ENCODE measurements at regions not wholly inside any gene's neighbourhood (a gene's known extent, or its start where the extent isn't known, plus 50 kb on each side); places are given as distances from the start of the nearest gene placed in this dataset.

DNA sequence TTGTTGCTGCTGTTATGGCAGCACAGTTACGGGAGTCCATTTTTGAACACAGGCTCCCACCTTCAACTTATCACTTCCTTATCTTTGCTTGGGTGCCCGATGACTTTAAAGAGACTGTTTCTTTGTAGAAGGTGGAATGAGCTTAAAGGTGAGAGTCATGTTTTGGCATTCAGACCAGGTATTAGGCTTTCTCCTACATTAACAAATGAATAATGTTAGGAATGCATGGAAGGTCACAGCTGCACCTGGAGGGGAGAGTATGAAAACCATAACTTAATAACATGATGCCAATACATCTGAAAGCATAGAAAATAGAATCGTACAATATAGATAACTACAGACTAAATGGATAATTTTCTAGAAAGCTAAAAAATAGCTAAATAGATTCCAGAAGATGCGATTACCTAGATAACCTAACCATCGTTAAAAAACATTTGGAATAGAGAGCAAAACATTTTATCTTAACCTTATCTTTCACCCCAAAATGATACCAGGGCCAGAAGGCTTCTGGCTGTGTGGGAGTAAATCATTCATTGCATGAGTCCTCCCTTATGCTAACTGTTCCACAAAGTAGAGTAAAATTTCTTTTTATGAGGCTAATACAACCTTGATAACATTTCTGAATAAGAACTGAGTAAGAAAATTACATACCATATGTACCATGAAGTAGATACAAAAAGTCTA lies 126.2 kb upstream of the ADCY2 start:
- H2BK120ac ChIP-seq (replicated peaks; ENCODE audit: low read depth, low read length): no peak overlapping the region
- CTCF ChIA-PET (ENCODE audit: partially characterized antibody): interaction anchor here (0.7 to 0.8 kb wide), 2 partner anchors 9 to 182 kb away, joined by 3 read pairs; no protein-coding TSS in a partner anchor
- H3K36me3 ChIP-seq (ENCODE audit: control insufficient read depth in 2 of 4, insufficient read depth in 4 of 4, low read length in 3 of 4): peaks cover 0 to 20% (median 4%) of the 10 kb centered on the region in 4 experiments; a peak in 4 of 8 replicates
- peak overlapping the region in 1 of 2 experiments; percentile 24; a peak in 1 of 4 replicates for H3K4me2 ChIP-seq (ENCODE audit: insufficient read depth in 1 of 2, low read depth in 2 of 2, low read length in 2 of 2)
- no peak overlapping the region for H2BK20ac ChIP-seq (ENCODE audit: low read length)
- DNase-seq (ENCODE audit: low read depth in 1 of 2, low spot score in 2 of 2): no peak
- H2BK5ac ChIP-seq (ENCODE audit: low read depth, low read length): peak overlapping the region; percentile 76; the same call in 1 of the 2 replicates
- peak overlapping the region in 1 of 4 experiments; percentile 2; a peak in 1 of 8 replicates for H3K4me3 ChIP-seq (ENCODE audit: extremely low read depth in 1 of 4, insufficient read depth in 2 of 4, low read depth in 3 of 4, low read length in 4 of 4)
- POLR2A ChIA-PET (ENCODE audit: partially characterized antibody): interaction anchor here (1.0 to 1.9 kb wide), 7 partner anchors 9 to 128 kb away, joined by 3 to 8 read pairs (median 4); no protein-coding TSS in a partner anchor
- H3K27ac ChIP-seq (ENCODE audit: low read depth, low read length): peak overlapping the region; percentile 35; the same call in 1 of the 2 replicates
- H3K4me1 ChIP-seq (replicated peaks in 1 of 4; ENCODE audit: control insufficient read depth in 3 of 4, insufficient read depth in 4 of 4, low read length in 3 of 4): peaks cover 0 to 4% (median 0%) of the 10 kb centered on the region in 4 experiments; a peak in 1 of 7 replicates
- H3K9ac ChIP-seq (replicated peaks in 1 of 4; ENCODE audit: extremely low read depth in 1 of 4, low read depth in 3 of 4, low read length in 3 of 4): no peak overlapping the region; a peak in 1 of 7 replicates
- H3K79me1 ChIP-seq (ENCODE audit: low read depth, low read length): no peaks in the 10 kb centered on the region
- H3K27me3 ChIP-seq (replicated peaks in 1 of 4; ENCODE audit: control insufficient read depth in 3 of 4, extremely low read depth in 1 of 4, insufficient read depth in 3 of 4, low read length in 3 of 4): no peaks in the 10 kb centered on the region; a peak in 1 of 7 replicates
- no peak overlapping the region for H4K8ac ChIP-seq (ENCODE audit: extremely low read depth, insufficient read depth, low read length)
- no peak overlapping the region for H3K23ac ChIP-seq (ENCODE audit: insufficient read length)
- WGBS, 2 experiments (ENCODE audit: extremely low coverage in 1 of 2, insufficient coverage in 1 of 2, insufficient read length in 1 of 2, insufficient replicate concordance in 2 of 2, low coverage in 1 of 2, low lambda C conversion rate in 2 of 2, missing lambda C conversion rate in 1 of 2): 62% methylated on average over 5 of the region's 5 CpGs; no CpG with 5 or more reads in 1 of the 2 experiments
- H3K14ac ChIP-seq (ENCODE audit: insufficient read length): no peak overlapping the region
- no peak overlapping the region for H3K18ac ChIP-seq (ENCODE audit: extremely low read depth, low read length)
- no peak overlapping the region for H3K4ac ChIP-seq (replicated peaks; ENCODE audit: insufficient read length, low read depth, low read length)
- H4K5ac ChIP-seq (ENCODE audit: insufficient read length, low read depth, low read length): peak overlapping the region; percentile 46
- no peaks in the 10 kb centered on the region for H3K79me2 ChIP-seq (ENCODE audit: control insufficient read depth in 1 of 2, insufficient read depth in 2 of 2, low read length in 2 of 2)
- H3K23me2 ChIP-seq (ENCODE audit: low read depth, low read length): no peaks in the 10 kb centered on the region
- peaks cover 12 to 22% of the 10 kb centered on the region in 2 experiments; a peak in 3 of 4 replicates for H3K9me3 ChIP-seq (ENCODE audit: insufficient read depth in 2 of 2, low read depth in 1 of 2, low read length in 1 of 2)
- no peaks in the 10 kb centered on the region for H4K20me1 ChIP-seq (replicated peaks in 1 of 2; ENCODE audit: control insufficient read depth in 1 of 2, insufficient read depth in 2 of 2, low read length in 2 of 2)
- FAIRE-seq: peak; percentile 60
- H2BK15ac ChIP-seq (ENCODE audit: low read length): no peak overlapping the region
- H2AFZ ChIP-seq (ENCODE audit: low read length): no peak overlapping the region
- no peak overlapping the region for H2AK5ac ChIP-seq (ENCODE audit: low read depth, low read length)
- H3K56ac ChIP-seq (replicated peaks; ENCODE audit: insufficient read length, low read depth, low read length): no peak overlapping the region
- H4K91ac ChIP-seq (replicated peaks; ENCODE audit: insufficient read length, low read length): no peak overlapping the region
- H2BK12ac ChIP-seq (ENCODE audit: low read depth, low read length): no peak overlapping the region; the same call in 1 of the 2 replicates
- TF ChIP-seq RNF2 (IDR thresholded peaks at IDR 0.05; ENCODE audit: borderline replicate concordance, low read depth, low read length, missing control alignments, poor library complexity, severe bottlenecking) (no peak), KDM5A (IDR thresholded peaks at IDR 0.05; ENCODE audit: low read length) (no peak), HDAC6 (IDR thresholded peaks at IDR 0.05; ENCODE audit: low read depth, low read length) (no peak)

Measured in H1 (cell line).